CD14-positive monocyte (primary cell): ENCODE measurements at regions not wholly inside any gene's neighbourhood (a gene's known extent, or its start where the extent isn't known, plus 50 kb on each side); places are given as distances from the start of the nearest gene placed in this dataset.

Experiments
- DNase-seq, 3 donors: peaks; one replicate each; pipeline ENCODE4 v3.0.0-alpha.2; 2011 to 2022
- H2AFZ ChIP-seq: 2 replicates; pipeline ENCODE4 v1.6.0; 2012; ENCODE audit warnings: mild to moderate bottlenecking, low read depth, low read length, inconsistent platforms; ENCODE audit not compliant: insufficient read depth, poor library complexity, severe bottlenecking
- H3K27ac ChIP-seq, 2 donors: 1 replicate in 1 of 2; 2 replicates in 1 of 2; pipeline ENCODE4 v1.5.1; 2012 to 2013; ENCODE audit warnings: low read length in 2 of 2, control low read depth in 1 of 2, inconsistent platforms in 1 of 2, low read depth in 1 of 2, mild to moderate bottlenecking in 1 of 2
- H3K27me3 ChIP-seq, 2 donors: one replicate each; pipeline versions ENCODE4 v1.6.0 to v1.6.1; 2011 to 2013; ENCODE audit warnings: low read length in 2 of 2; ENCODE audit not compliant: control insufficient read depth in 2 of 2, insufficient read depth in 2 of 2
- H3K36me3 ChIP-seq, 2 donors: replicated peaks in 1 of 2; 1 replicate in 1 of 2; 2 replicates in 1 of 2; pipeline versions ENCODE4 v1.5.1 to v1.6.1; 2012 to 2013; ENCODE audit warnings: low read length in 2 of 2, control low read depth in 1 of 2, inconsistent platforms in 1 of 2, mild to moderate bottlenecking in 1 of 2; ENCODE audit not compliant: insufficient read depth in 2 of 2, control insufficient read depth in 1 of 2
- H3K4me1 ChIP-seq, 2 donors: 1 replicate in 1 of 2; 2 replicates in 1 of 2; pipeline versions ENCODE4 v1.5.1 to v1.6.1; 2012 to 2013; ENCODE audit warnings: low read length in 2 of 2, control low read depth in 1 of 2, inconsistent platforms in 1 of 2, mild to moderate bottlenecking in 1 of 2, moderate library complexity in 1 of 2; ENCODE audit not compliant: insufficient read depth in 2 of 2, control insufficient read depth in 1 of 2
- H3K4me2 ChIP-seq: replicated peaks from 2 replicates; pipeline ENCODE3; 2012; ENCODE audit warnings: low read length, moderate library complexity, mild to moderate bottlenecking; ENCODE audit not compliant: poor library complexity, severe bottlenecking; ENCODE audit errors: extremely low read depth
- H3K4me3 ChIP-seq, 3 experiments: fragments of 200-600 bp in 1 of 3; sonication (generic) in 1 of 3; replicated peaks in 1 of 3; 1 replicate in 2 of 3; 2 replicates in 1 of 3; pipeline ENCODE4 v1.5.1; 2011 to 2013; ENCODE audit warnings: low read length in 3 of 3, mild to moderate bottlenecking in 3 of 3, control low read depth in 2 of 3, low read depth in 2 of 3, inconsistent platforms in 1 of 3, moderate library complexity in 1 of 3
- H3K79me2 ChIP-seq: 2 replicates; pipeline ENCODE4 v1.6.0; 2012; ENCODE audit warnings: mild to moderate bottlenecking, control low read depth, inconsistent platforms, low read length, moderate library complexity; ENCODE audit not compliant: insufficient read depth
- H3K9ac ChIP-seq: 2 replicates; pipeline ENCODE4 v1.6.0; 2017; ENCODE audit warnings: low read length, mild to moderate bottlenecking; ENCODE audit not compliant: insufficient read depth, poor library complexity, severe bottlenecking
- H3K9me3 ChIP-seq, 2 donors: replicated peaks in 1 of 2; 1 replicate in 1 of 2; 2 replicates in 1 of 2; pipeline versions ENCODE4 v1.5.1 to v1.6.1; 2012 to 2013; ENCODE audit warnings: low read length in 2 of 2, control low read depth in 1 of 2; ENCODE audit not compliant: control insufficient read depth in 1 of 2, insufficient read depth in 1 of 2
- H4K20me1 ChIP-seq: 2 replicates; pipeline ENCODE4 v1.6.0; 2012; ENCODE audit warnings: mild to moderate bottlenecking, low read length, control low read depth, moderate library complexity; ENCODE audit not compliant: insufficient read depth
- H3K27ac Mint-ChIP-seq, 7 donors: one replicate each; pipeline ENCODE4 v1.8.0; 2020; ENCODE audit warnings: mild to moderate bottlenecking in 7 of 7, mixed read lengths in 7 of 7, moderate library complexity in 6 of 7, inconsistent platforms in 2 of 7
- H3K27me3 Mint-ChIP-seq, 3 donors: one replicate each; pipeline ENCODE4 v1.8.0; 2021 to 2022; ENCODE audit warnings: low read depth in 3 of 3, mild to moderate bottlenecking in 3 of 3, mixed read lengths in 3 of 3, moderate library complexity in 3 of 3, inconsistent platforms in 1 of 3
- H3K36me3 Mint-ChIP-seq, 2 donors: one replicate each; pipeline ENCODE4 v1.8.0; 2020; ENCODE audit warnings: mixed read lengths in 2 of 2, inconsistent platforms in 1 of 2, mild to moderate bottlenecking in 1 of 2
- H3K4me1 Mint-ChIP-seq: one replicate; pipeline ENCODE4 v1.8.0; 2020; ENCODE audit warnings: mild to moderate bottlenecking, mixed read lengths
- H3K4me3 Mint-ChIP-seq, 2 donors: one replicate each; pipeline ENCODE4 v1.8.0; 2020; ENCODE audit warnings: mild to moderate bottlenecking in 2 of 2, mixed read lengths in 2 of 2, moderate library complexity in 1 of 2
- H3K9me3 Mint-ChIP-seq, 7 donors: one replicate each; pipeline ENCODE4 v1.8.0; 2020 to 2022; ENCODE audit warnings: mixed read lengths in 7 of 7, mild to moderate bottlenecking in 6 of 7, moderate library complexity in 6 of 7, inconsistent platforms in 2 of 7
- CTCF ChIP-seq: fragments of 200-600 bp; IDR thresholded peaks from one replicate; pipeline ENCODE4 v1.8.0; 2022; ENCODE audit warnings: antibody characterized with exemption, mild to moderate bottlenecking
- WGBS: methylation state at CpG from one replicate; pipeline ENCODE4 v1.1.5; 2013; ENCODE audit warnings: missing lambda C conversion rate; ENCODE audit not compliant: insufficient coverage; 5-methylcytosine and 5-hydroxymethylcytosine counted together
- intact Hi-C, 2 donors: fragments of 100-400 bp; cut with micrococcal nuclease; formaldehyde crosslinking; loops; one replicate each; pipeline versions ENCODE4 v1.15.0 to v1.15.1; 2023

GRCh38 chr1:24244519-24245268 is 57.6 kb upstream of the IFNLR1 start:
- intact Hi-C loops = no loop called here
- Mint-ChIP-seq H3K27ac (no peak overlapping the region), H3K9me3 (peaks cover 0 to 15% (median 6%) of the 10 kb centered on the region in 7 donors), H3K4me1 (peaks cover 7% of the 10 kb centered on the region), H3K27me3 (peaks cover 3 to 6% (median 3%) of the 10 kb centered on the region in 3 donors), H3K4me3 (no peak overlapping the region), H3K36me3 (no peaks in the 10 kb centered on the region)
- Histone ChIP-seq H3K36me3 (no peaks in the 10 kb centered on the region), H3K79me2 (no peaks in the 10 kb centered on the region), H4K20me1 (no peaks in the 10 kb centered on the region), H3K4me1 (no peaks in the 10 kb centered on the region), H3K9me3 (peaks cover 0 to 2% of the 10 kb centered on the region in 2 donors), H3K9ac (no peak overlapping the region), H3K4me2 (no peak overlapping the region), H3K4me3 (no peak overlapping the region), H2AFZ (no peak overlapping the region), H3K27ac (no peak overlapping the region), H3K27me3 (peaks cover 0 to 2% of the 10 kb centered on the region in 2 donors)
- no peak for TF ChIP-seq CTCF
- 81% methylated on average over 1 of the region's 2 CpGs for WGBS
- no peak for DNase-seq

GRCh38 chr1:24237750-24238395 is 50.8 kb upstream of the IFNLR1 start:
- no peaks in the 10 kb centered on the region for H3K27me3 ChIP-seq
- no peak overlapping the region for H3K4me3 Mint-ChIP-seq
- H3K79me2 ChIP-seq = no peaks in the 10 kb centered on the region
- no peaks in the 10 kb centered on the region for H3K4me1 ChIP-seq
- whole genome bisulfite sequencing = 93% methylated on average over 3 of the region's 8 CpGs
- H3K9me3 Mint-ChIP-seq = peaks cover 0 to 4% (median 2%) of the 10 kb centered on the region in 7 donors
- H3K36me3 Mint-ChIP-seq = no peaks in the 10 kb centered on the region
- intact Hi-C loops = no loop called here
- H4K20me1 ChIP-seq = no peaks in the 10 kb centered on the region
- no peaks in the 10 kb centered on the region for H3K36me3 ChIP-seq
- DNase-seq = no peak
- H3K27me3 Mint-ChIP-seq = peaks cover 5 to 15% (median 13%) of the 10 kb centered on the region in 3 donors
- H3K4me2 ChIP-seq = no peak overlapping the region
- TF ChIP-seq CTCF = no peak
- no peak overlapping the region for H3K27ac Mint-ChIP-seq
- no peak overlapping the region for H3K9ac ChIP-seq
- H3K9me3 ChIP-seq = no peaks in the 10 kb centered on the region
- no peaks in the 10 kb centered on the region for H3K4me1 Mint-ChIP-seq
- no peak overlapping the region for H3K4me3 ChIP-seq
- H2AFZ ChIP-seq = no peak overlapping the region
- no peak overlapping the region for H3K27ac ChIP-seq
